Fibroblast of lung (primary cell): ENCODE measurements at regions not wholly inside any gene's neighbourhood (a gene's known extent, or its start where the extent isn't known, plus 50 kb on each side); places are given as distances from the start of the nearest gene placed in this dataset.

ENCODE experiments used
- CTCF ChIP-seq, 2 donors: IDR thresholded peaks in 1 of 2; conservative IDR thresholded peaks in 1 of 2; 1 replicate in 1 of 2; 2 replicates in 1 of 2; pipeline ENCODE4 v1.5.1; 2011 to 2012; ENCODE audit warnings: low read length in 2 of 2, control low read depth in 1 of 2, inconsistent platforms in 1 of 2, low read depth in 1 of 2, mild to moderate bottlenecking in 1 of 2
- EZH2 ChIP-seq: IDR thresholded peaks from 2 replicates; pipeline ENCODE4 v1.5.1; 2012; ENCODE audit warnings: low read length, control low read depth, mild to moderate bottlenecking; ENCODE audit errors: missing control alignments

- no peak for TF ChIP-seq CTCF (conservative IDR thresholded peaks at IDR 0.05 in 1 of 2, IDR thresholded peaks at IDR 0.05 in 1 of 2; ENCODE audit: low read depth in 1 of 2, low read length in 2 of 2)
- no peak for TF ChIP-seq EZH2
Observed at GRCh38 chr14:81766321-81766915, 232.8 kb upstream of the SEL1L start.
